SK-N-SH (cell line): ENCODE measurements at regions not wholly inside any gene's neighbourhood (a gene's known extent, or its start where the extent isn't known, plus 50 kb on each side); places are given as distances from the start of the nearest gene placed in this dataset.

Experiments used
- CTCF ChIA-PET: fragments of 300-600, 350-600 bp; formaldehyde crosslinking; extraction: SDS; loops from one replicate; lab custom pipeline; 2021; lab: Yijun Ruan, JAX
- POLR2A ChIA-PET: fragments of 350-600 bp; sonication (Branson Sonifier 250); formaldehyde crosslinking; extraction: SDS; loops from one replicate; lab custom pipeline; 2020; ENCODE audit warnings: antibody characterized with exemption, inconsistent platforms; lab: Yijun Ruan, JAX
- DNase-seq: peaks from one replicate; pipeline ENCODE4 v3.0.0; 2012
- H2AFZ ChIP-seq: fragments of 200-600 bp; sonication (generic); 2 replicates; pipeline ENCODE4 v1.8.1; 2016; ENCODE audit warnings: antibody characterized with exemption, mild to moderate bottlenecking, low read depth
- H3F3A ChIP-seq: fragments of 200-600 bp; sonication (generic); replicated peaks from 2 replicates; pipeline ENCODE3; 2016; ENCODE audit warnings: antibody characterized with exemption, mild to moderate bottlenecking; ENCODE audit not compliant: insufficient read depth
- H3K27ac ChIP-seq, 2 experiments: fragments of 200-500 bp in 1 of 2; fragments of 200-600 bp in 1 of 2; sonication (Bioruptor generic) in 1 of 2; sonication (generic), shearing (Covaris generic) in 1 of 2; 2 replicates each; pipeline versions ENCODE4 v1.5.1 to v1.6.1; 2014 to 2016; ENCODE audit warnings: low read depth in 2 of 2, inconsistent platforms in 1 of 2, low read length in 1 of 2, mild to moderate bottlenecking in 1 of 2, mixed read lengths in 1 of 2
- H3K27me3 ChIP-seq: fragments of 200-600 bp; sonication (generic), shearing (Covaris generic); 2 replicates; pipeline ENCODE4 v1.6.1; 2016; ENCODE audit warnings: mixed run types; ENCODE audit not compliant: insufficient read depth
- H3K36me3 ChIP-seq, 2 experiments: fragments of 200-500 bp in 1 of 2; fragments of 200-600 bp in 1 of 2; sonication (Bioruptor generic) in 1 of 2; sonication (generic) in 1 of 2; replicated peaks in 1 of 2; 2 replicates each; pipeline versions ENCODE3 to v1.5.1; 2014 to 2016; ENCODE audit warnings: low read length in 1 of 2, mild to moderate bottlenecking in 1 of 2; ENCODE audit not compliant: insufficient read depth in 2 of 2, control insufficient read depth in 1 of 2
- H3K4me1 ChIP-seq, 2 experiments: fragments of 200-500 bp in 1 of 2; fragments of 200-600 bp in 1 of 2; sonication (Bioruptor generic) in 1 of 2; sonication (generic), shearing (Covaris generic) in 1 of 2; 2 replicates each; pipeline versions ENCODE4 v1.5.1 to v1.6.1; 2014 to 2016; ENCODE audit warnings: low read depth in 1 of 2, low read length in 1 of 2, mixed run types in 1 of 2; ENCODE audit not compliant: insufficient read depth in 2 of 2, control insufficient read depth in 1 of 2
- H3K4me2 ChIP-seq: fragments of 200-600 bp; sonication (generic), shearing (Covaris generic); 2 replicates; pipeline ENCODE4 v1.6.1; 2017; ENCODE audit warnings: mixed run types
- H3K4me3 ChIP-seq, 2 experiments: fragments of 200-500 bp in 1 of 2; fragments of 200-600 bp in 1 of 2; sonication (Bioruptor generic) in 1 of 2; sonication (generic), shearing (Covaris generic) in 1 of 2; 2 replicates each; pipeline versions ENCODE4 v1.5.1 to v1.8.1; 2014 to 2016; ENCODE audit warnings: low read depth in 2 of 2, inconsistent platforms in 1 of 2, low read length in 1 of 2, mild to moderate bottlenecking in 1 of 2, mixed read lengths in 1 of 2, moderate library complexity in 1 of 2
- H3K79me2 ChIP-seq: fragments of 200-600 bp; sonication (generic); 2 replicates; pipeline ENCODE4 v1.8.1; 2017; ENCODE audit warnings: mild to moderate bottlenecking; ENCODE audit not compliant: insufficient read depth
- H3K9ac ChIP-seq: fragments of 200-600 bp; sonication (generic); 2 replicates; pipeline ENCODE4 v1.6.1; 2017; ENCODE audit warnings: mixed run types
- H3K9me2 ChIP-seq: fragments of 200-600 bp; sonication (generic); 2 replicates; pipeline ENCODE4 v1.6.1; 2017; ENCODE audit warnings: mixed run types
- H3K9me3 ChIP-seq: fragments of 200-600 bp; sonication (generic); 2 replicates; pipeline ENCODE4 v1.6.1; 2017; ENCODE audit warnings: mixed run types, mild to moderate bottlenecking, moderate library complexity
- H4K20me1 ChIP-seq: fragments of 200-600 bp; sonication (generic); 2 replicates; pipeline ENCODE4 v1.6.1; 2017; ENCODE audit warnings: mild to moderate bottlenecking, mixed run types; ENCODE audit not compliant: insufficient read depth
- CTCF ChIP-seq: fragments of 200-600 bp; sonication (generic); IDR thresholded peaks from 2 replicates; pipeline ENCODE4 v1.6.1; 2017; ENCODE audit warnings: antibody characterized with exemption, mild to moderate bottlenecking, moderate library complexity
- ELF1 ChIP-seq: IDR thresholded peaks from 2 replicates; pipeline ENCODE4 v1.4.0; 2012
- GATA2 ChIP-seq: sonication (generic); formaldehyde crosslinking; IDR thresholded peaks from 2 replicates; pipeline ENCODE4 v1.5.0; 2020; ENCODE audit warnings: mild to moderate bottlenecking, missing genetic modification reagents
- JUND ChIP-seq: IDR thresholded peaks from 2 replicates; pipeline ENCODE4 v1.4.0; 2012
- MXI1 ChIP-seq: IDR thresholded peaks from 2 replicates; pipeline ENCODE4 v1.6.1; 2012; ENCODE audit warnings: mild to moderate bottlenecking, low read depth, low read length, improper control_type of control experiment
- NRF1 ChIP-seq: IDR thresholded peaks from 2 replicates; pipeline ENCODE4 v1.6.1; 2012; ENCODE audit warnings: low read depth, mild to moderate bottlenecking, low read length
- PBX3 ChIP-seq: IDR thresholded peaks from 2 replicates; pipeline ENCODE4; 2012
- RCOR1 ChIP-seq: fragments of 150-350 bp; IDR thresholded peaks from 2 replicates; pipeline ENCODE4 v1.6.1; 2017; ENCODE audit warnings: antibody characterized with exemption, low read length
- TCF12 ChIP-seq: IDR thresholded peaks from 2 replicates; pipeline ENCODE4 v1.4.0; 2012
- whole genome bisulfite sequencing: methylation state at CpG from one replicate; pipeline ENCODE4 v1.1.6; 2017; ENCODE audit warnings: low lambda C conversion rate; 5-methylcytosine and 5-hydroxymethylcytosine counted together
- TF ChIP-seq, protein P1 (sequence below): IDR thresholded peaks from 2 replicates; pipeline ENCODE4 v1.4.0; 2012; ENCODE audit warnings: low read depth, borderline replicate concordance
- TF ChIP-seq, protein P2 (sequence below): fragments of 150-350 bp; IDR thresholded peaks from 2 replicates; pipeline ENCODE4 v1.6.1; 2016; ENCODE audit warnings: mild to moderate bottlenecking, low read depth, low read length
- TF ChIP-seq, protein P3 (sequence below): IDR thresholded peaks from 2 replicates; pipeline ENCODE4 v1.4.0; 2012; ENCODE audit warnings: low read depth, borderline replicate concordance

GRCh38 chr11:119782739-119783072 is 53.7 kb upstream of the NECTIN1 start:
- H2AFZ ChIP-seq, result no peak overlapping the region
- CTCF ChIA-PET, result interaction anchor here (0.6 to 1.3 kb wide), 6 partner anchors 53 to 301 kb away, joined by 3 to 4 read pairs (median 3); partner anchors contain the start of gene NECTIN1
- no peak for DNase-seq

More at GRCh38 chr11:119782739-119783072, 53.7 kb upstream of the NECTIN1 start:
- Histone ChIP-seq H3K4me1 (peaks cover 0 to 61% of the 10 kb centered on the region in 2 experiments; a peak in 2 of 4 replicates), H3K9me3 (no peaks in the 10 kb centered on the region), H3K79me2 (no peaks in the 10 kb centered on the region), H3K4me3 (no peak overlapping the region), H3K9me2 (no peaks in the 10 kb centered on the region), H3F3A (no peaks in the 10 kb centered on the region), H3K9ac (no peak overlapping the region), H3K27ac (peak overlapping the region in 1 of 2 experiments; percentile 77; a peak in 2 of 4 replicates), H3K36me3 (no peaks in the 10 kb centered on the region), H4K20me1 (no peaks in the 10 kb centered on the region), H3K27me3 (no peaks in the 10 kb centered on the region; the same call in none of the 2 replicates), H3K4me2 (no peak overlapping the region)
- TF ChIP-seq TCF12 (no peak), NRF1 (no peak), MXI1 (no peak), RCOR1 (no peak), ELF1 (no peak), CTCF (no peak), PBX3 (no peak), JUND (no peak), GATA2 (no peak)
- TF ChIP-seq, protein P1, sequence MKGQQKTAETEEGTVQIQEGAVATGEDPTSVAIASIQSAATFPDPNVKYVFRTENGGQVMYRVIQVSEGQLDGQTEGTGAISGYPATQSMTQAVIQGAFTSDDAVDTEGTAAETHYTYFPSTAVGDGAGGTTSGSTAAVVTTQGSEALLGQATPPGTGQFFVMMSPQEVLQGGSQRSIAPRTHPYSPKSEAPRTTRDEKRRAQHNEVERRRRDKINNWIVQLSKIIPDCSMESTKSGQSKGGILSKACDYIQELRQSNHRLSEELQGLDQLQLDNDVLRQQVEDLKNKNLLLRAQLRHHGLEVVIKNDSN, result no peak
- TF ChIP-seq, protein P2, sequence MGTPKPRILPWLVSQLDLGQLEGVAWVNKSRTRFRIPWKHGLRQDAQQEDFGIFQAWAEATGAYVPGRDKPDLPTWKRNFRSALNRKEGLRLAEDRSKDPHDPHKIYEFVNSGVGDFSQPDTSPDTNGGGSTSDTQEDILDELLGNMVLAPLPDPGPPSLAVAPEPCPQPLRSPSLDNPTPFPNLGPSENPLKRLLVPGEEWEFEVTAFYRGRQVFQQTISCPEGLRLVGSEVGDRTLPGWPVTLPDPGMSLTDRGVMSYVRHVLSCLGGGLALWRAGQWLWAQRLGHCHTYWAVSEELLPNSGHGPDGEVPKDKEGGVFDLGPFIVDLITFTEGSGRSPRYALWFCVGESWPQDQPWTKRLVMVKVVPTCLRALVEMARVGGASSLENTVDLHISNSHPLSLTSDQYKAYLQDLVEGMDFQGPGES, result no peak
- TF ChIP-seq, protein P3, sequence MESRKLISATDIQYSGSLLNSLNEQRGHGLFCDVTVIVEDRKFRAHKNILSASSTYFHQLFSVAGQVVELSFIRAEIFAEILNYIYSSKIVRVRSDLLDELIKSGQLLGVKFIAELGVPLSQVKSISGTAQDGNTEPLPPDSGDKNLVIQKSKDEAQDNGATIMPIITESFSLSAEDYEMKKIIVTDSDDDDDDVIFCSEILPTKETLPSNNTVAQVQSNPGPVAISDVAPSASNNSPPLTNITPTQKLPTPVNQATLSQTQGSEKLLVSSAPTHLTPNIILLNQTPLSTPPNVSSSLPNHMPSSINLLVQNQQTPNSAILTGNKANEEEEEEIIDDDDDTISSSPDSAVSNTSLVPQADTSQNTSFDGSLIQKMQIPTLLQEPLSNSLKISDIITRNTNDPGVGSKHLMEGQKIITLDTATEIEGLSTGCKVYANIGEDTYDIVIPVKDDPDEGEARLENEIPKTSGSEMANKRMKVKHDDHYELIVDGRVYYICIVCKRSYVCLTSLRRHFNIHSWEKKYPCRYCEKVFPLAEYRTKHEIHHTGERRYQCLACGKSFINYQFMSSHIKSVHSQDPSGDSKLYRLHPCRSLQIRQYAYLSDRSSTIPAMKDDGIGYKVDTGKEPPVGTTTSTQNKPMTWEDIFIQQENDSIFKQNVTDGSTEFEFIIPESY, result no peak
- WGBS, result 49% methylated on average over 6 of the region's 6 CpGs
- POLR2A ChIA-PET, result interaction anchor here (0.9 to 1.4 kb wide), 3 partner anchors 9 to 125 kb away, joined by 3 to 4 read pairs (median 3); no protein-coding TSS in a partner anchor
